HCT116 (cell line): ENCODE measurements at regions not wholly inside any gene's neighbourhood (a gene's known extent, or its start where the extent isn't known, plus 50 kb on each side); places are given as distances from the start of the nearest gene placed in this dataset.

Source experiments
- ATAC-seq: fragments of 200-7000 bp; cut with Tn5 transposase; 2 replicates; pipeline ENCODE4 v1.9.1; 2020; ENCODE audit warnings: mild to moderate bottlenecking, moderate library complexity
- BruUV-seq: library from RNA; stranded (reverse); fragments of 400-500 nt; replicated peaks from 2 replicates; lab custom pipeline; 2021; lab: Mats Ljungman, UMichigan
- CTCF ChIA-PET: fragments of 300-600 bp; sonication (Branson Sonifier 250); formaldehyde crosslinking; loops from one replicate; lab custom pipeline; 2021; ENCODE audit warnings: antibody characterized with exemption; lab: Charles Lee
- POLR2A ChIA-PET: fragments of 300-600, 350-600 bp; sonication (Branson Sonifier 250); formaldehyde crosslinking; loops from one replicate; lab custom pipeline; 2021; ENCODE audit warnings: antibody characterized with exemption; lab: Charles Lee
- RAD21 ChIA-PET, 2 experiments: fragments of 300-600 bp; sonication (Branson Sonifier 250); formaldehyde crosslinking; loops; one replicate each; lab custom pipeline; 2023; ENCODE audit warnings: low total read pairs in 2 of 2; ENCODE audit not compliant: uncharacterized antibody in 2 of 2, unreplicated experiment in 2 of 2, low non-redundant PET in 1 of 2; lab: Charles Lee
- DNase-seq: peaks from one replicate; pipeline ENCODE4 v3.0.0-alpha.2; 2010; ENCODE audit warnings: low read depth, low spot score
- H2AFZ ChIP-seq: fragments of 200-600 bp; shearing (Covaris generic), sonication (generic); 2 replicates; pipeline ENCODE4 v1.6.1; 2017; ENCODE audit warnings: low read depth, mixed run types, mixed read lengths, antibody characterized with exemption, low read length; ENCODE audit not compliant: poor library complexity, severe bottlenecking
- H3K27ac ChIP-seq: 2 replicates; pipeline ENCODE4 v1.5.1; 2012; ENCODE audit warnings: low read depth, low read length
- H3K27me3 ChIP-seq: fragments of 200-600 bp; sonication (generic); 2 replicates; pipeline ENCODE4 v1.6.1; 2016; ENCODE audit warnings: mixed run types, low read length, mixed read lengths; ENCODE audit not compliant: insufficient read depth
- H3K36me3 ChIP-seq, 2 experiments: fragments of 200-500 bp in 1 of 2; fragments of 200-600 bp in 1 of 2; sonication (Bioruptor generic) in 1 of 2; sonication (generic) in 1 of 2; 2 replicates each; pipeline versions ENCODE4 v1.5.1 to v1.6.1; 2014 to 2016; ENCODE audit warnings: low read length in 2 of 2, inconsistent platforms in 1 of 2, mixed read lengths in 1 of 2, mixed run types in 1 of 2; ENCODE audit not compliant: insufficient read depth in 2 of 2, control insufficient read depth in 1 of 2
- H3K4me1 ChIP-seq, 2 experiments: fragments of 200-600 bp in 1 of 2; sonication (generic) in 1 of 2; 2 replicates each; pipeline versions ENCODE4 v1.5.1 to v1.6.1; 2012 to 2017; ENCODE audit warnings: low read length in 2 of 2, inconsistent platforms in 1 of 2, mild to moderate bottlenecking in 1 of 2, mixed read lengths in 1 of 2, mixed run types in 1 of 2, moderate library complexity in 1 of 2; ENCODE audit not compliant: insufficient read depth in 2 of 2, control insufficient read depth in 1 of 2
- H3K4me2 ChIP-seq: fragments of 200-600 bp; sonication (generic); 2 replicates; pipeline ENCODE4 v1.6.1; 2017; ENCODE audit warnings: mixed run types, low read length, mixed read lengths
- H3K4me3 ChIP-seq, 2 experiments: fragments of 200-600 bp in 1 of 2; sonication (generic) in 1 of 2; replicated peaks in 1 of 2; 2 replicates each; pipeline ENCODE4 v1.5.1; 2011 to 2016; ENCODE audit warnings: low read length in 2 of 2, control low read depth in 1 of 2, low read depth in 1 of 2, mild to moderate bottlenecking in 1 of 2, mixed read lengths in 1 of 2, mixed run types in 1 of 2
- H3K79me2 ChIP-seq: fragments of 200-600 bp; sonication (generic); 2 replicates; pipeline ENCODE4 v1.6.1; 2017; ENCODE audit warnings: mild to moderate bottlenecking, mixed run types, low read length, moderate library complexity, mixed read lengths; ENCODE audit not compliant: insufficient read depth
- H3K9ac ChIP-seq: fragments of 200-600 bp; sonication (generic); 2 replicates; pipeline ENCODE4 v1.6.1; 2016; ENCODE audit warnings: low read length, mixed read lengths
- H3K9me2 ChIP-seq: fragments of 200-600 bp; sonication (generic), shearing (Covaris generic); 2 replicates; pipeline ENCODE4 v1.6.1; 2017; ENCODE audit warnings: mixed run types, mild to moderate bottlenecking, moderate library complexity; ENCODE audit not compliant: insufficient read depth
- H3K9me3 ChIP-seq, 2 experiments: fragments of 200-500 bp in 1 of 2; fragments of 200-600 bp in 1 of 2; sonication (Bioruptor generic) in 1 of 2; sonication (generic) in 1 of 2; 2 replicates each; pipeline ENCODE4 v1.6.1; 2014 to 2017; ENCODE audit warnings: low read length in 2 of 2, mixed read lengths in 2 of 2, inconsistent platforms in 1 of 2, low read depth in 1 of 2, mild to moderate bottlenecking in 1 of 2, mixed run types in 1 of 2, moderate library complexity in 1 of 2; ENCODE audit not compliant: control insufficient read depth in 1 of 2, insufficient read depth in 1 of 2
- H4K20me1 ChIP-seq: fragments of 200-600 bp; sonication (generic), shearing (Covaris generic); 2 replicates; pipeline ENCODE4 v1.6.1; 2017; ENCODE audit warnings: mixed run types, mild to moderate bottlenecking, moderate library complexity; ENCODE audit not compliant: insufficient read depth
- CBX3 ChIP-seq: IDR thresholded peaks from 2 replicates; pipeline ENCODE4 v1.6.1; 2012; ENCODE audit warnings: low read depth
- EGR1 ChIP-seq: IDR thresholded peaks from 2 replicates; pipeline ENCODE4 v1.6.1; 2012; ENCODE audit warnings: low read depth
- ELF1 ChIP-seq: IDR thresholded peaks from 2 replicates; pipeline ENCODE4 v1.6.1; 2012; ENCODE audit warnings: low read depth, borderline replicate concordance
- FOSL1 ChIP-seq: IDR thresholded peaks from 2 replicates; pipeline ENCODE4 v1.6.1; 2012; ENCODE audit warnings: low read depth
- POLR2A ChIP-seq: IDR thresholded peaks from 2 replicates; pipeline ENCODE4 v1.7.0; 2011; ENCODE audit warnings: borderline replicate concordance; ENCODE audit not compliant: insufficient read depth, insufficient read length; ENCODE audit errors: extremely low read depth
- RAD21 ChIP-seq: IDR thresholded peaks from 2 replicates; pipeline ENCODE4 v1.6.1; 2012; ENCODE audit warnings: low read depth, mild to moderate bottlenecking
- SP1 ChIP-seq: IDR thresholded peaks from 2 replicates; pipeline ENCODE4 v1.6.1; 2012; ENCODE audit warnings: low read depth
- SRF ChIP-seq: IDR thresholded peaks from 2 replicates; pipeline ENCODE4 v1.6.1; 2012; ENCODE audit warnings: low read depth
- TCF7L2 ChIP-seq: IDR thresholded peaks from 2 replicates; pipeline ENCODE4 v1.7.0; 2011; ENCODE audit warnings: borderline replicate concordance, inconsistent platforms; ENCODE audit not compliant: insufficient read depth, insufficient read length; ENCODE audit errors: extremely low read depth
- YY1 ChIP-seq: IDR thresholded peaks from 2 replicates; pipeline ENCODE4 v1.6.1; 2011; ENCODE audit warnings: low read length, low read depth, moderate library complexity, mild to moderate bottlenecking; ENCODE audit not compliant: insufficient replicate concordance; ENCODE audit errors: extremely low read depth
- ZFX ChIP-seq: fragments of 450-650 bp; IDR thresholded peaks from 2 replicates; pipeline ENCODE4 v1.6.1; 2017
- intact Hi-C: fragments of 100-400 bp; cut with micrococcal nuclease; formaldehyde crosslinking; loops from 2 replicates; pipeline ENCODE4 v1.10.0; 2022
- TF ChIP-seq, protein P1 (sequence below): IDR thresholded peaks from 2 replicates; pipeline ENCODE4 v1.6.1; 2011; ENCODE audit warnings: mild to moderate bottlenecking, low read length, moderate library complexity; ENCODE audit not compliant: insufficient replicate concordance; ENCODE audit errors: extremely low read depth
- TF ChIP-seq, protein P2 (sequence below): IDR thresholded peaks from 2 replicates; pipeline ENCODE4 v1.6.1; 2012

DNA sequence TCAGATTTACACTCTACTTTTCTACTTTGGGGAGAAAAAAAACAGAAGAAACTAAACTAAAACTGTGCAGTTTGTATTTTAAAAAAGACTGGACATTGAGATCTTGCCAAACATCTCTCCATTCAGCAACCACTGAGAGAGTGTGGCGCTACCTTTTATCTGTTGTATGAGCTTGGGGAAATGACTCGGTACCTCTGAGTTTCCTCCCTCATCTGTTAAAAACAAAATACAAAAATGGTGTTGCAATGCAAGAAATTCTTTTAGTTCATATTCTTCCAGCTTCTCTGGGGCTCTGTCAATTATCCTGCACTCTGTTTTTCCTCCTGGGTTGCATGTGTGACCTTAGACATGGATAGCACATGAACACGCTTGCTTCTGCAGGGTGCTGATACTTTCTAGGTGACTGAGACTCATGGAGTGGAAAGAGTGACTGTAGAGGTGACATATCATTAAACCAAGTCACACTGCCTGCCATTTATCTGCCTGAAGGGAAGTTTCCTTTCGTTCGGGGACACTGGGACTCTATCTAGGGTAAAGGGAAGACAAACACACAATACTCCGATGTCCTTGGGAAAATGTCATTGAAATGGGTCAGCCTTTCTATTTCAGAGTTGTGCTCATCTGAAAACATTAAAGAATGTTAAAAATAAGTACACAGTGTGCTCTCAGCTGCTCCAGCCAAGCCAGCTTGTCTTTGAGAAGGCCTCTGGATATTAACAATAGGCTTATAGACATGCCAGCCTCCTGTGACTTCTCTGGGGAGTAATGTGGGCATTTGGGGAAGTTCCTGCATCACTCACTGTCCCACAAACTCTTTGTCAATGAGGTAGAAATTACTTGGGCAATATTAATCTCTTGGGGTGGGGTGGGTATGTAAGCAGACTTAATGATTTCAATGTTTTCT lies 91.4 kb downstream of the TRIB2 start:
- no peak for DNase-seq
- CTCF ChIA-PET = no interaction called here
- Histone ChIP-seq H3K4me3 (no peak overlapping the region), H3K27me3 (no peaks in the 10 kb centered on the region), H3K9me3 (no peaks in the 10 kb centered on the region), H3K36me3 (no peaks in the 10 kb centered on the region)
- TF ChIP-seq YY1 (no peak), CBX3 (no peak), SP1 (no peak), ZFX (no peak), FOSL1 (no peak), TCF7L2 (no peak), ELF1 (no peak), EGR1 (no peak), POLR2A (no peak), SRF (no peak), RAD21 (no peak)
- TF ChIP-seq, protein P1, sequence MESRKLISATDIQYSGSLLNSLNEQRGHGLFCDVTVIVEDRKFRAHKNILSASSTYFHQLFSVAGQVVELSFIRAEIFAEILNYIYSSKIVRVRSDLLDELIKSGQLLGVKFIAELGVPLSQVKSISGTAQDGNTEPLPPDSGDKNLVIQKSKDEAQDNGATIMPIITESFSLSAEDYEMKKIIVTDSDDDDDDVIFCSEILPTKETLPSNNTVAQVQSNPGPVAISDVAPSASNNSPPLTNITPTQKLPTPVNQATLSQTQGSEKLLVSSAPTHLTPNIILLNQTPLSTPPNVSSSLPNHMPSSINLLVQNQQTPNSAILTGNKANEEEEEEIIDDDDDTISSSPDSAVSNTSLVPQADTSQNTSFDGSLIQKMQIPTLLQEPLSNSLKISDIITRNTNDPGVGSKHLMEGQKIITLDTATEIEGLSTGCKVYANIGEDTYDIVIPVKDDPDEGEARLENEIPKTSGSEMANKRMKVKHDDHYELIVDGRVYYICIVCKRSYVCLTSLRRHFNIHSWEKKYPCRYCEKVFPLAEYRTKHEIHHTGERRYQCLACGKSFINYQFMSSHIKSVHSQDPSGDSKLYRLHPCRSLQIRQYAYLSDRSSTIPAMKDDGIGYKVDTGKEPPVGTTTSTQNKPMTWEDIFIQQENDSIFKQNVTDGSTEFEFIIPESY = no peak
- TF ChIP-seq, protein P2, sequence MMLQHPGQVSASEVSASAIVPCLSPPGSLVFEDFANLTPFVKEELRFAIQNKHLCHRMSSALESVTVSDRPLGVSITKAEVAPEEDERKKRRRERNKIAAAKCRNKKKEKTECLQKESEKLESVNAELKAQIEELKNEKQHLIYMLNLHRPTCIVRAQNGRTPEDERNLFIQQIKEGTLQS = no peak
- TF ChIP-seq, all 23 proteins: peak for 0
- no peaks in the 10 kb centered on the region for H3K9me2 ChIP-seq
- no peak overlapping the region for H3K4me2 ChIP-seq
- POLR2A ChIA-PET = no interaction called here
- H3K27ac ChIP-seq = no peak overlapping the region
- H3K4me1 ChIP-seq = no peaks in the 10 kb centered on the region
- no peaks in the 10 kb centered on the region for H3K79me2 ChIP-seq
- RAD21 ChIA-PET = no interaction called here
- intact Hi-C loops = no loop called here
- no peak for ATAC-seq
- H2AFZ ChIP-seq = no peak overlapping the region
- BruUV-seq = no TSS peak
- no peaks in the 10 kb centered on the region; the same call in 1 of the 2 replicates for H4K20me1 ChIP-seq
- H3K9ac ChIP-seq = no peak overlapping the region
